Tibial artery (tissue), 4 donors: ENCODE measurements at regions not wholly inside any gene's neighbourhood (a gene's known extent, or its start where the extent isn't known, plus 50 kb on each side); places are given as distances from the start of the nearest gene placed in this dataset.

Experiments
- DNase-seq, 2 donors: peaks; one replicate each; pipeline ENCODE4 v3.0.0-alpha.2; 2019
- H3K27ac ChIP-seq, 2 donors: fragments of 200-600 bp; sonication (generic) in 1 of 2; 1 replicate in 1 of 2; 2 replicates in 1 of 2; pipeline ENCODE4 v1.5.1; 2018 to 2019; ENCODE audit warnings: mild to moderate bottlenecking in 1 of 2
- H3K27me3 ChIP-seq, 2 donors: fragments of 200-600 bp; sonication (generic) in 1 of 2; one replicate each; pipeline versions ENCODE4 v1.5.1 to v1.6.0; 2016 to 2019
- H3K36me3 ChIP-seq, 3 donors: fragments of 200-600 bp; sonication (generic) in 2 of 3; one replicate each; pipeline ENCODE4 v1.5.1; 2016 to 2019; ENCODE audit warnings: mild to moderate bottlenecking in 2 of 3
- H3K4me1 ChIP-seq, 4 donors: fragments of 200-600 bp; sonication (generic) in 2 of 4; 1 replicate in 3 of 4; 2 replicates in 1 of 4; pipeline ENCODE4 v1.5.1; 2016 to 2019
- H3K4me3 ChIP-seq, 2 donors: fragments of 200-600 bp; sonication (generic) in 1 of 2; 1 replicate in 1 of 2; 2 replicates in 1 of 2; pipeline ENCODE4 v1.5.1; 2018 to 2019; ENCODE audit warnings: mild to moderate bottlenecking in 2 of 2
- H3K9me3 ChIP-seq, 3 donors: fragments of 200-600 bp; sonication (generic) in 1 of 3; one replicate each; pipeline ENCODE4 v1.5.1; 2016 to 2019
- CTCF ChIP-seq, 2 experiments: fragments of 200-600 bp in 1 of 2; fragments of 450-650 bp in 1 of 2; IDR thresholded peaks; one replicate each; pipeline ENCODE4 v1.5.1; 2017 to 2019; ENCODE audit warnings: antibody characterized with exemption in 2 of 2, mild to moderate bottlenecking in 1 of 2, moderate library complexity in 1 of 2
- intact Hi-C: fragments of 100-400 bp; cut with DNase I; formaldehyde crosslinking; loops from one replicate; pipeline ENCODE4 v1.15.0; 2023; ENCODE audit warnings: low total_unique reads

DNA sequence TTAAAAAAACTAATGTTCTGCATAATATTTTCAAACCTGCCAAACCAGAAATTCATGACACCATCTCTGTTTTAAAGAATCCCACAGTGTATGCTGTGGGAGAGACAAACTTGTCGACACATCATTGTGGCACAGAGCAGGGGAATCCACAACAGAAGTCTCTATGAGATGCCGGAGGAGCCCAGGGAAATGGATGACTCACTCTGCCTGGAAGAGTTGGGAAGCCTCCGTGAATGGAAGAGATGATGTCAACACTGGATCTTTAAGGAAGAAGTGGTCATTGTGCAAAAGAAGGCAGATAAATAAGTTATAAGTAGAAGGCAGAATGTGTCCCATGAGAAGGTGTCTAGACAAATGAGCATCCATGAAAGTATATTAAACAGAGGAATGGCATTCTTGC is 595.1 kb downstream of the RAB28 start:
- intact Hi-C loops, result no loop called here
- Histone ChIP-seq H3K36me3 (no peaks in the 10 kb centered on the region), H3K27ac (no peak overlapping the region), H3K9me3 (no peaks in the 10 kb centered on the region), H3K4me3 (no peak overlapping the region), H3K4me1 (no peaks in the 10 kb centered on the region), H3K27me3 (no peaks in the 10 kb centered on the region)
- peak in 1 of 2 donors; percentile 32 for DNase-seq
- TF ChIP-seq CTCF (IDR thresholded peaks at IDR 0.05), result no peak

DNA sequence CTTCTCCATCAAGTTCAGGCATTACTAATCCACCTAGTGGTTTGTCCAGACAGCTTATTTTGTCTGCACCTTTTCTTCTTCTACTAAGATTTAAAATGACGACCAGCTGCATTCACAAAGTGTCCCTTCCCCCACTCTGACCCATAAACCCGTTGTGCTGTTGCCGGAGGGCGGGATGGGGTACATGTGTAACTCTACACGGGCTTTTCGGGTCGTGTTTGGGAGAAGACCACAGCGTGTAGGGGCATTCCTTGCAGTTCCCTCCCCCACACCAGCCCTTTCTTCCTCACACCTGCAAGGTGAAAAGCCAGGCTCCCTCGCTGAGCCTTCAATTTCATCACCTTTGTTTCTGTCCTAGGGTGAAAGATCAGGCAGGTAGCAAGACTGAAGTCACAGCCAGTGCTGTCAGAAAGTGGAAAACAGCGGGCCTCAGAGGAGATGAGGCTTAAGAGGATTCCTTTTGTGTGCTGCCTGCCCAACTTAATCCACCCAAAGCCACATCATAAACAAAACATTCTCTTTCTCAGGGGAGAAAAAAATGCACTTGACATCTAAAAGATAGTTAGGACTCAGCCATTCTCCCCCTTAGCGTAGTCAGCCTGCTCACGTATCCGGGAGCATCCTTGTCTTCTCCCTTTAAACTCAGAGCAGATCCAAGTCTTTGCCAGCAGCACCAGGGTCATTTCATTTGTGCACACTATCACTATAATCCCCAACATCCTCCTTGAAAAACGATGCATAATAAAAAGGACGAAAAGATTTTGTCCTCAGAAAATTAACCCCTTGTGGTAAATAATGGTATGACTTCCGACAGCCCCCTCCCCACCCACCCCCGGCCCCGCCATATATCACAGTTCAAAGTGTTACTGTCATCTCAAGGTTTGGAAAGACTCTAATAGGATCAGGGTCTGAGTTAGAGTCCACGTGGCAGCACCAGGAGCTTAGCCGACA is 599.0 kb downstream of the RAB28 start:
- Histone ChIP-seq H3K36me3 (no peaks in the 10 kb centered on the region), H3K4me1 (no peaks in the 10 kb centered on the region)
- TF ChIP-seq CTCF (IDR thresholded peaks at IDR 0.05), result no peak

GRCh38 chr4:12881945-12882584 is 602.1 kb downstream of the RAB28 start:
- Histone ChIP-seq H3K4me1 (no peaks in the 10 kb centered on the region), H3K36me3 (no peaks in the 10 kb centered on the region), H3K27ac (no peak overlapping the region), H3K27me3 (no peaks in the 10 kb centered on the region), H3K4me3 (no peak overlapping the region), H3K9me3 (no peaks in the 10 kb centered on the region)
- intact Hi-C loops, result no loop called here
- no peak for DNase-seq
- no peak for TF ChIP-seq CTCF (IDR thresholded peaks at IDR 0.05)

More for the DNA sequence above, 599.0 kb downstream of the RAB28 start:
- H3K9me3 ChIP-seq, result no peaks in the 10 kb centered on the region
- intact Hi-C loops, result no loop called here
- no peak overlapping the region for H3K27ac ChIP-seq
- no peak overlapping the region for H3K4me3 ChIP-seq
- DNase-seq, result no peak
- H3K27me3 ChIP-seq, result no peaks in the 10 kb centered on the region

- no peak overlapping the region for H3K27ac ChIP-seq
- no peak for DNase-seq
- no peak for TF ChIP-seq CTCF (IDR thresholded peaks at IDR 0.05)
Measured at GRCh38 chr4:12880844-12881243, 603.3 kb downstream of the RAB28 start.

GRCh38 chr4:12879496-12879895 is 604.6 kb downstream of the RAB28 start:
- Histone ChIP-seq H3K36me3 (no peaks in the 10 kb centered on the region), H3K9me3 (no peaks in the 10 kb centered on the region), H3K4me1 (no peaks in the 10 kb centered on the region), H3K27me3 (no peaks in the 10 kb centered on the region), H3K27ac (no peak overlapping the region), H3K4me3 (no peak overlapping the region)
- TF ChIP-seq CTCF (IDR thresholded peaks at IDR 0.05), result no peak
- intact Hi-C loops, result no loop called here
- no peak for DNase-seq

More at GRCh38 chr4:12880844-12881243, 603.3 kb downstream of the RAB28 start:
- Histone ChIP-seq H3K4me1 (no peaks in the 10 kb centered on the region), H3K4me3 (no peak overlapping the region), H3K27me3 (no peaks in the 10 kb centered on the region), H3K9me3 (no peaks in the 10 kb centered on the region), H3K36me3 (no peaks in the 10 kb centered on the region)
- intact Hi-C loops, result no loop called here
